GM18873 (cell line): ENCODE measurements at regions not wholly inside any gene's neighbourhood (a gene's known extent, or its start where the extent isn't known, plus 50 kb on each side); places are given as distances from the start of the nearest gene placed in this dataset.

ENCODE experiments used
- ATAC-seq: cut with Tn5 transposase; IDR thresholded peaks from one replicate; pipeline ENCODE4 v1.9.1; 2021; ENCODE audit warnings: mild to moderate bottlenecking, moderate library complexity, moderate number of reproducible peaks; ENCODE audit not compliant: unreplicated experiment, low FRiP score

- ATAC-seq = no peak
These were observed 164.7 kb upstream of the CHRM3 start for GRCh38 chr1:239221656-239222055.

DNA sequence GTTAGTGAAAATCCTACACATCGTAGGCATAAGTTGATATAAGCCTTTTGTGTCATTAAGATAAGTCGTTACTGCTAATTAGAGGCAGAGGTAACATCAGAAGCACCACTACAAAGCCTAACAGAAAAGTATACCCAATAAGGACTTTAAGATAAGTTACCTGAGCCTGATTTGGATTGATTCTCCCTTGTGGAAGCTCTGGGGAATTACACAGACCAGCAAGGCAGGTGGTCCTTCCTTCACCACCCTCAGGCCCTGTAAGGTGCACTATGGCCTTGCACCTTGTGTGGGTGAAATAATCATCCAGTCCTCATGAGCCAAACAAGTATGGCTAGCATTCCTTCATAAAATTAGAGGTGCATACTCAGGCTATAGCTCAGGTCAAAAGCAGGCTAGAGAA is 166.7 kb upstream of the CHRM3 start:
- ATAC-seq = no peak

GRCh38 chr1:239218301-239218700 is 168.1 kb upstream of the CHRM3 start:
- ATAC-seq = no peak

GRCh38 chr1:239212811-239213220 is 173.6 kb upstream of the CHRM3 start:
- no peak for ATAC-seq

DNA sequence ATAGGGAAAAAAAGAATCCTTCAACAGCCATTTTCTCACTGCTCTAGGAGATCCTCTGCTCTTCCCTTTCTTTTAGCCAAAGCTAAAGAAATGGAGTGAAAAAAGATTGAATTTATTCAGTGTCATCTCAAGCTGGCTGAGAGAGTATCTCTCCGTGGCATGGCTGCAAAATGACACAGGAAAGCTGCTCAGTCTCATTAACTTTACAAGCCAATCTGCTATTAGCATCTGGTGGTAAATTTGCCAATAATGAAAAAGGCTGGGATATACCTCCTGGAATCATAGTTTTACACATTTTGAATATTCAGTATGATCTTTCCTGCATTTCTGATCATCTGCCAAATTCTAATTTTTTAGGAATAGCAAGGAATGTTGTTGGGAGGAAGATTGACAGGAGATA is 176.8 kb upstream of the CHRM3 start:
- no peak for ATAC-seq

GRCh38 chr1:239204401-239204800 is 182.0 kb upstream of the CHRM3 start:
- ATAC-seq = no peak

GRCh38 chr1:239197871-239198270 is 188.5 kb upstream of the CHRM3 start:
- ATAC-seq = no peak

DNA sequence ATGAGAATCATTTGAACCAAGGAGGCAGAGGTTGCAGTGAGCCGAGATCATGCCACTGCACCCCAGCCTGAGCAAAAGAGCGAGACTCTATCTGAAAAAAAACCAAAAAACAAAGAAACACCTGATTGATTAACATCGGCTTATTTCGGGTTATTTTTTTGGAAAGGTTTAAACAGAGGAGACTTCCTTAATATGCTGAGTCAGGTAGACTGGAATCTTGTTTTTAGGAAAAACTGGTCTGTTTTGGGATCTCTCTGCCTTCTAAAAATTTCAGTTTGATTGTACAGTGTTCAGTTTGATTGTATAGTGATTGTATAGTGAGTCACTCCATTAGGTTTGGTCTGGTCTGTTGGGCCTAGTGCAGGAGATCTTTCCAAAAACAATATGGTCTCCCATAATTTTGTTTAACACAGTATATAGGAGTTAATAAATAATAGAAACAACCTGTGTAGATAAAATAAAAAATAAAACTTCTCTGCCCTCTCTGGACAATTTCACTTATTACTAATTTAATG is 196.3 kb upstream of the CHRM3 start:
- ATAC-seq = no peak

- ATAC-seq = no peak
These were observed 199.9 kb upstream of the CHRM3 start for GRCh38 chr1:239186487-239186886.

DNA sequence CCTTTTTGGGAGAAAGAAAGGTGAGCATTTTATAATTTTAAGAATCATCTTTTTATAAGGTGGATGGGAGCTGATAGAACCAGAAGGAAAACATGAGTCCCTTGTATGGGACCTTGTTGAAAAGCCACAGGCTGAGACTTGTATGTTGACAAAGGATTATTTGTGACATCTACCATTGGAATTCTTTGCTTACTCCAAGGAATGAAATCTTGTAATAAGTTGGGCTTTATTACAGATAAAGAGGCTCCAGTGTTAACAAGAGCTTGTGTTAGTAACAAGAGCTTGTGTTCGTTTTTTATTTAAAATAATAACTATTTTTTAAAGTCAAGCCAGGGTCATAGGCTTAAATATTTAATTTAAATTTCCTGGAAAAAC is 201.1 kb upstream of the CHRM3 start:
- no peak for ATAC-seq

GRCh38 chr1:239184561-239185244 is 201.7 kb upstream of the CHRM3 start:
- no peak for ATAC-seq

DNA sequence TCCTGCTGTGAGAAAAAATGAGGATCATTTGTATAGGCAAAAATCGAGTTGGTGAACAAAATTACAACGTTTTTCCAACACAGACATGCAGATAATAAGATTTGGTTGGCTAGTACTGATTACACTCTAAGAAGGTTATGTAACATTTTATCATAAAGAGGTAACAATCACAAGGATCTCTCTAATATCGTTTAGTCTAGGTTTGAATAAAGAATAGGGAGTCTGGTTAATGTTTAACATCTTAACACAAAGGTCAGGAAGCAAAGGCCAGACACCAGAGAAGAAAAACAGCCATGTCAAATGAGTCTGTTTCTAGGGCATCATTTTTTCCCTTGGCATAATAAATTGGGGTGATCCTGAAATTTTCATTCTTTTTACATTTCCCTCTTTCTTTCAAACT is 207.4 kb upstream of the CHRM3 start:
- no peak for ATAC-seq

DNA sequence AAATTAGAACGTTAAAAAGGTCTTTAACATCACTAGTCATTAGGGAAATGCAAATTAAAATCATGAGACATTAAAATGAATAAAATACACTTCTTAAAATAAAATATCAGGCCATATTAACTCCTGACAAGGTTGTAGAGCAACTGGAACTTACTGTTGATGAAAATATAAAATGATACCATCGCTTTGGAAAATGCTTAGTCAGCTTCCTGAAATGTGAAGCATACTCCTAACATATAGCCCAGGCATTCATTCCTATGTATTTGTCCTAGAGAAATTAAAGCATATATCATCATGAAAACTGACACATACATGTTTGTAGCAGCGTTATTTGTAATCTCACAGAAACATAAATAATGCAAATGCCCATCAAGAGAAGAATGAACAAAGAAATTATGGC is 211.5 kb upstream of the CHRM3 start:
- no peak for ATAC-seq

GRCh38 chr1:239170828-239171227 is 215.5 kb upstream of the CHRM3 start:
- ATAC-seq = no peak

- ATAC-seq = no peak
These were observed 217.1 kb upstream of the CHRM3 start for GRCh38 chr1:239169276-239169675.

DNA sequence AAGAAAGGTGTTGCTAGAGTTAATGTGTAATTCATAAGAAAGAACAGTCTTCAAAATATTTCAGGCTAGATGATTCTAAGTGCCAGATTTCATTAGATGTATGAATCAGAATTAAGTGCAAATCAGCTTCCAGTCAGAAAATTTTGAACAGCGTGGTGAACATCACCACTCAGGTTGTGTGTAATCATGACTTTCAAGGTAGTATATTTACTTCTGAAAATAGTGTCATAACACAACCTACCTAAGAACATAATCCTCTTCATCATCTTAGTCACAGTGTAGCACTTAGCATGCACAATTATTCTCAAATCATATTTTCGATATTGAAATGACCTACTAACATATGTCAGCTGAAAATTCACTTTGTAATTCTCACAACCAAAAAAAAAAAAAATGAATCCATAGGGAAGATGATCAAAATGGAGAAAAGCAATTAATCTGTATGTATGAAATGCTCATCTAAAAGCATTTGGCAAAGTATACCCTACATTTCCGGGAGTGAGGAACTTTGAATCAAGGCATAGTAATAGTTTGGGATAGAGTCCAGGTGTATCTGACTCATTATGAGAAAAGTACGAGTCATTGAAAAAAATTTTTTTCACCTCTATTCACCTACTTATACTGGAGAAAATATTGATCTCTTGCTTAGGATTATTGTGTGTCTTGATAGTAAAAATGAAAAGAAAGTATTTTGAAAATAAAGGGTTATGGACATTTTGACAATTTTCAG is 221.8 kb upstream of the CHRM3 start:
- ATAC-seq = no peak

GRCh38 chr1:239155466-239156091 is 230.8 kb upstream of the CHRM3 start:
- no peak for ATAC-seq

- ATAC-seq = no peak
These were observed 234.4 kb upstream of the CHRM3 start for GRCh38 chr1:239151937-239152336.

- ATAC-seq = no peak
These were observed 245.4 kb upstream of the CHRM3 start for GRCh38 chr1:239140968-239141367.

GRCh38 chr1:239139801-239140200 is 246.6 kb upstream of the CHRM3 start:
- ATAC-seq = no peak

DNA sequence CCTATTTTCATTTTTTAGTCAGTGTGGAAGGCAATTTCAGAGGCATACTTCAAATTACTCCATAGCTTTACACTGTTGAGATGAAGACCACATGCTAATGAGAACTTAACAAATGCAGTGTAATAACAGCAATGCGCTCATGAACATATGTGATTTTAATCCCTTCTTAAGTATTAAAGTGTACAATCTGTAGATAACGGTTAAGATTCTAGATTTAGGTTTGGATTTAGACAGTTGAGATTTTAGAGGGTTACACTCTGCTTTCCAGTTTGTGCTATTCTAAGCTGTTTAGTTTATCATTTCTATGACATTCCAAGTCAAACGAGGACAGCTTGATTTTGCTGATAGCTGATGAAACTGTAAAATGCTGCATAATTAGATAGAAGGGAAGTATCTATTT is 257.8 kb upstream of the CHRM3 start:
- no peak for ATAC-seq

DNA sequence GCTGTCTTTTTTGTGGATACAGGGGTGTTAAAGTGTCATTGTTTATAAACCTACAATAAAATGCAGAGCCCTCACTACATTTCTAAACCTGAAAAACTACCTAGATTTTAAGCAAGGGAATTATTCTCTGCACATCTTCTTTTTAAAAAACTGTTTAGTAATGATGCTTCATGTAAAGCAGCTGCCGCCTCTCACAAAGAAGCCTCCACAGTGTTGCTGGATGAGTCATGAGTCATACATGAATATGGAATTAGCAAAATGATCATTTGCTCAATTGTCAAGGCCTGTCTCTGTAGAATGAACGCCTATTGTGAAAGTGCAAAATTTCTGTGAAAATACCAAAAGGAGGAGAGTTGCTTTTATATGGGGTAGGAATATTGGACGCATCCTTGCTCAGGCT is 259.5 kb upstream of the CHRM3 start:
- no peak for ATAC-seq
